GM21528 (cell line): ENCODE measurements at regions not wholly inside any gene's neighbourhood (a gene's known extent, or its start where the extent isn't known, plus 50 kb on each side); places are given as distances from the start of the nearest gene placed in this dataset.

Experiments used
- ATAC-seq: cut with Tn5 transposase; IDR thresholded peaks from one replicate; pipeline ENCODE4 v1.9.1; 2021; ENCODE audit warnings: mild to moderate bottlenecking, moderate library complexity; ENCODE audit not compliant: unreplicated experiment, low FRiP score

GRCh38 chr18:44096016-44096415 lies 584.7 kb upstream of the SETBP1 start:
- ATAC-seq, result no peak

- no peak for ATAC-seq
Measured at GRCh38 chr18:44098551-44099098, 582.1 kb upstream of the SETBP1 start.

DNA sequence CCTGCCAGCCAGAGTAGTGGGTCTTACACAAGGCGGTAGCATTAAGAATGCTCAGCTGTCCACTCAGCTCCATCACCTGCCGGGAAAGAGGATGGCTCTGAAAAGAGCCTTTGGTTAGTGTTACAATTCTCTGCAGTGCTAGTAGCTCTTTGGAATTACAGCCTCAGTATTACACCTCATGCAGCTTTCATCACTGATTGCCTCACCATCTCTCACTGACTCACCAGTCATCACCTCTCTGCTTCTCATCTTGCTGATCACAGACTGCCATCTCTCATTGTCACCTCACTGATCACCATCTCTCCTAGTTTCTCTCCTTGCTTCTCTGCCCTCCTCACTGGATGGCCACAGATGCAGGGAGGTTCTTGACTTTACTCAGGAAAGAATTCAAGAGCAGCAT lies 573.5 kb upstream of the SETBP1 start:
- ATAC-seq, result no peak

GRCh38 chr18:44111337-44111736 lies 569.4 kb upstream of the SETBP1 start:
- no peak for ATAC-seq

DNA sequence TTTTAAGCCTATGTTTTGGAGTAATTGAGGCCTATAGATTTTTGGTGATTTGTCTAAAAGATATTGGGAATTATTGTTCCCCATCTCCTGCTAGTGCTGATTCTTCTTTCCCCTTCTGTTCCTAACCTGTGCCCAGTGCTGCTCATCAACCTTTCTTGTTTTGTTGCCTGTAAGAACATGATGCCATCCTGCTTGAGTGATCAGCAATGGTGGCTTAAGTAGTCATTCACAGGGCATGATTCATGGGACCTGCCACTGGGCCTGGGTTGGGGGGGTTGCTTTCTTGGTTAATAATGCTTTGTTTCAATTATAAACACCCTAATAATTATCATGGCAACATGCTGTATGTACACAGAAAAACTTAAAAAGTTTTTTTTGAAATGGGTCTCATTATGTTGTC lies 562.9 kb upstream of the SETBP1 start:
- ATAC-seq, result no peak

DNA sequence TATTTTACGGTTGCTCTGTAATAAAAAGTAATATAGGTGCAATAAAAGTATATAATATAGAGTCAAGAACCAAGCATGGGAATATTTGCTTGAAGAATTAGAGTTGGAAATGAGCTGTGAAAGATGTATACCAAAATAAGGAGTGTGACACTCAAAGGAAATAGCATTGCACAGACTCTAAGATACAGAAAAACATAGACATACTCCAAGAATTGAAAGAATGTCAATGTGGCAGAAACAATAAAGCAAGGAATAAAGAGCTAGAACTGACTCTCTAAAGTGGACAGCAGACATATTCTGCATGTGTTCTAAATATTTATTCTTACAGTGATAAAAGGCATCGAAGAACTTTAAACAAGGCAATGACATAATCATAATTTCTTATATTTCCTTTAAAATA lies 561.1 kb upstream of the SETBP1 start:
- ATAC-seq, result no peak

- ATAC-seq, result no peak
Measured at GRCh38 chr18:44123743-44124142, 556.9 kb upstream of the SETBP1 start.

DNA sequence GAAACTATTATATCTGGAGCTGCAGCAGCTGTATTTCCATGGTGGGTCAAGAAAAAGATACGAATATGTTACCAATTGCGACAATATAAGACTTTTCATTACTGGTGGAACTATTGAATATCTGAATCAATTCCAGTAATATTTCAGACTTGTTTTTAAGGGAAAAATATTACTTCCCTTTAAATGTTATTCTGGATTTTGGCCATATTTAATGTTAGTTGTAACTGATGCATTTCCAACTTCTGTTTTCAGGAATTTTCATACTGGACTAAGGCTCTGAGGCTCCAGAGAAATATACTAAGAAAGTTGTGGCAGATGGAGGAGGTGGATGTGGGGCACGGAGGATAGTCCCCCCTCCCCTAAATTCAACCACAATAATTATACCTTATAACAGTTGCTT lies 555.2 kb upstream of the SETBP1 start:
- no peak for ATAC-seq

DNA sequence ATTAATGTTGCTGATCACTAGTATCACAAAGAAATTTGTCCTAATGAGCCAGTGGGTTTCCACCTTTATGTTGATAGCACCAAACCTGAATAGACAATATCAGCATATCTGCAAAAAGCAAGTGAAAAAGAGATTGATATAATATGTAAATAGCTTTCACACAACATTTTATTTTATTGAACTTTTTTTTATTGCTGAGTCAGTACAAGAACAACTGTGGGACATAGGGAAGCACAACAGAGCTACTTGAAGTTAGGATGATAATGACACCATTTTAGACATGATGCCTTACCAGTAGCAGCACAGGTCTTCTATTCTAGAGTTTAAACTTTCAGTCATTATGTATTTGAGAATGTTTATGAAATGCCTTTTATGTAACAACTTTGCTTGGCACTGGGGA lies 554.1 kb upstream of the SETBP1 start:
- ATAC-seq, result no peak

- ATAC-seq, result no peak
Measured at GRCh38 chr18:44128365-44128764, 552.3 kb upstream of the SETBP1 start.

DNA sequence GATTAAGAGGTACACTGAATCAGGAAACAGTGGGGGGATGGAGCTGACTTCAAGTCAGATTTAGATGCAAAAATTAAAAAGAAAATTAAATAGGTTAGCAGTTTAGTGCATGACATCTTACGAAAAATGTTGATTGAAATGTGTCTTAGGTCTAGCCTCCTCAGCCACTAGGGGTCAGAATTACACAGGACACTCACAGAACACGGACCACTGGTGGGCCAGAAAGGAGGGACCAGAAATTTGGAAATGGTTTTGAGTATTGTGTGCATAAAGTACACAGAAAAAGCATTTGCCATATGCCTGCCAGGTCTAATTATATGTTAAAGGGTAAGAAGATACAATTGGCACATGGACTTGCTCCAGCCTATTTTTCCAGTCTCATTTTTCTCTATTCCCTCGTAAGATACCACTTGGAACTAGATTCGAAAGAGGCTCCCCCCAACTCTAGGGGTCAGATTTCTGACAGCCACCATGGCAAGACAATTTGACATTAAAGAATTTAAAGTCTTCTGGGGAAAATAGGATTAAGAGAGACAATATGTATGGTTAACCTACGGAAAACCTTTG lies 550.2 kb upstream of the SETBP1 start:
- ATAC-seq, result no peak

- no peak for ATAC-seq
Measured at GRCh38 chr18:44133483-44133882, 547.2 kb upstream of the SETBP1 start.

- no peak for ATAC-seq
Measured at GRCh38 chr18:44134447-44134846, 546.2 kb upstream of the SETBP1 start.

DNA sequence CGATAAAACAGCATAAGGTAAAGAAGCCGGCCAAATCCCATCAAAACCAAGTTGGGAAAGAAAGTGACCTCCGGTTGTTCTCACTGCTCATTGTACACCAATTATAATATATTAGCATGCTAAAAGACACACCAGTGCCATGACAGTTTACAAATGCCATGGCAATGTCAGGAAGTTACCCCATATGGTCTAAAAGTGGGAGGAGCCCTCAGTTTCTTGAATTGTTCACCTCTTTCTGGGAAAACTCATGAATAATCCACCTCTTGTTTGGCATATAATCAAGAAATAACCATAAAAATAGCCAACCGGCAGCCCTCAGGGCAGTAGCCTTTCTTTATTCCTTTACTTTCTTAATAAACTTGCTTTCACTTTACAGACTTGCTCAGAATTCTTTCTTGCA lies 544.9 kb upstream of the SETBP1 start:
- ATAC-seq, result no peak

- ATAC-seq, result no peak
Measured at GRCh38 chr18:44136326-44136725, 544.4 kb upstream of the SETBP1 start.

GRCh38 chr18:44143072-44143471 lies 537.6 kb upstream of the SETBP1 start:
- ATAC-seq, result no peak

DNA sequence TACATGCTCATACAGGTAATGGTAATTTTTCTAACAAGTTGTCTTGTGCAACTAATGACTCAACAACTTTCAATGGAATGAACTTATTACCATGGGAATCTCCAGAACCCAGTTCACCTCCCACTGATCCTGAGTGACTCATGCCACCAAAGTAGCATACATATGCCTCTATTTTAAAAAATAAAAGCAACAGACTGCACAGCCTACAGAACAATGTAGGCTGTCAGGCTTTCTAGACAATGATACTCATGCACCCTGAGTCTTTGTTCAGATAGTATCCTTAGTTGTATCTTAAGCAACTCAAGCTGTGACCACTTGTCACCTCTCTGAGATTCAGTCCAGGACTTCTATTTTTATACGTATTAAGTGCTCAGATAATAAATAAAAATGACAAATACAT lies 531.0 kb upstream of the SETBP1 start:
- ATAC-seq, result no peak

DNA sequence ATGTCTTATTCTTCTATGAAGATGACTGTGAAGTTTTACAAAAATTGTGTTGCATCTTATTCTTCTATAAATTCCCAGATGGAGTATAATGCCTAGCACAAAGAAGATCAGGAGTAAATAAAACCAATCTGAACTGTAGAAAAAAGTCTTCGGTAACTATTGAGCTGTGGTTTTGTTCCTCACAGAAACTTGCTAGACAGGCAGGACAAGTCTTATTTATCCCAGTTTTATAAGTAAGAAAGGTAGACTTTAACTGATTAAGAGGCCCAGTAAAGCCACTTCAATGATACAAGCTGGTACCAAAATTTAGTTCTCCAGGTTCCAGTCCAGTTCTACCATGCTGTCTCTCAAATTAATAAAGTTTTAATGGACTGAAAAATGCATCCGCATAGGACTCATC lies 526.7 kb upstream of the SETBP1 start:
- ATAC-seq, result no peak

GRCh38 chr18:44156126-44156525 lies 524.6 kb upstream of the SETBP1 start:
- no peak for ATAC-seq

GRCh38 chr18:44156776-44157335 lies 523.8 kb upstream of the SETBP1 start:
- ATAC-seq, result no peak

DNA sequence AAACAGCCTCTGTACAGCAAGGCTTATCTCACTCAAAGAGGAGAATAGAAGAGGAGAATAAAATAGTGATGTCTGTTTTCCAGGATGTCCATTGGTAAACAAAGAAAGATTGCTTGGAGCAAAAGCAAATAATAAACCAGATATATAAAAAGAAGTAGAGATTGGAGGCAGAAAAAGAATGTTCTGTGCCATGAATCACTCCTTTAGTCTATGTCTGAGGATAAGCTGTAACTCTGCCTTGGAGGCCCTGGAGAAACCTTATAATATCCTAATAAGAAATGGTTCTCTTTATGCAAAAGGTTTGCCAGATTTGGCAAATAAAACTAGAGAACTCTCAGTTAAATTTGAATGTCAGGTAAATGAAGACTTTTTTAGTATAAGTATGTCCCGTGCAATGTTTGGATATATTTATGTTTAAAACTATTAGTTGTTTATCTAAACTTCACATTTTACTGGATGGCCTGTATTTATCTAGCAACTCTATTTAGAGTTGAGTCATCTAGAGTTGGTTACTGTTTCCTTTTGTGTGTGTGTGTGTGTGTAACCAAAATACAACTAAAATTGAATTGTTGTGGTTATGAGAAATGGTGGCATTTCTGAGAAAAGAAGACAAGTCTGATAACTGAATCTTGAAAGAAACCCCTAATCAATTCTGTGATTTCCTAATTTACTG lies 510.3 kb upstream of the SETBP1 start:
- ATAC-seq, result no peak

- ATAC-seq, result no peak
Measured at GRCh38 chr18:44171301-44171700, 509.4 kb upstream of the SETBP1 start.
